Vagina (tissue), 2 donors: ENCODE measurements at regions not wholly inside any gene's neighbourhood (a gene's known extent, or its start where the extent isn't known, plus 50 kb on each side); places are given as distances from the start of the nearest gene placed in this dataset.

Experiments used
- DNase-seq, 2 donors: peaks; one replicate each; pipeline ENCODE4 v3.0.0-alpha.2; 2017; ENCODE audit errors: extremely low spot score in 2 of 2
- H3K27ac ChIP-seq: fragments of 200-600 bp; sonication (generic); one replicate; pipeline ENCODE4 v1.5.1; 2019
- H3K27me3 ChIP-seq: fragments of 200-600 bp; sonication (generic); one replicate; pipeline ENCODE4 v1.5.1; 2019
- H3K36me3 ChIP-seq, 2 donors: fragments of 200-600 bp; sonication (generic); one replicate each; pipeline ENCODE4 v1.5.1; 2017 to 2019
- H3K4me1 ChIP-seq: fragments of 200-600 bp; sonication (generic); one replicate; pipeline ENCODE4 v1.5.1; 2019
- H3K4me3 ChIP-seq, 2 donors: fragments of 200-600 bp; sonication (generic); 1 replicate in 1 of 2; 2 replicates in 1 of 2; pipeline ENCODE4 v1.5.1; 2016 to 2019
- H3K9me3 ChIP-seq: fragments of 200-600 bp; sonication (generic); one replicate; pipeline ENCODE4 v1.5.1; 2019
- POLR2A ChIP-seq, 2 donors: fragments of 450-650 bp; IDR thresholded peaks; one replicate each; pipeline ENCODE4 v1.6.1; 2017; ENCODE audit warnings: antibody characterized with exemption in 2 of 2, mild to moderate bottlenecking in 2 of 2, moderate library complexity in 2 of 2
- POLR2AphosphoS5 ChIP-seq, 2 donors: sonication (generic); formaldehyde crosslinking; IDR thresholded peaks; one replicate each; pipeline ENCODE4 v1.9.0; 2017; ENCODE audit warnings: antibody characterized with exemption in 2 of 2, mild to moderate bottlenecking in 2 of 2, low read depth in 1 of 2; ENCODE audit not compliant: insufficient read depth in 1 of 2
- intact Hi-C: fragments of 100-400 bp; cut with DNase I; formaldehyde crosslinking; loops from one replicate; pipeline ENCODE4 v1.15.1; 2023
- TF ChIP-seq, protein P1 (sequence below), 3 experiments: fragments of 450-650 bp in 2 of 3; fragments of 200-600 bp in 1 of 3; sonication (generic) in 1 of 3; IDR thresholded peaks; one replicate each; pipeline ENCODE4 v1.5.1; 2017 to 2019; ENCODE audit warnings: antibody characterized with exemption in 3 of 3, mild to moderate bottlenecking in 2 of 3, moderate library complexity in 2 of 3

DNA sequence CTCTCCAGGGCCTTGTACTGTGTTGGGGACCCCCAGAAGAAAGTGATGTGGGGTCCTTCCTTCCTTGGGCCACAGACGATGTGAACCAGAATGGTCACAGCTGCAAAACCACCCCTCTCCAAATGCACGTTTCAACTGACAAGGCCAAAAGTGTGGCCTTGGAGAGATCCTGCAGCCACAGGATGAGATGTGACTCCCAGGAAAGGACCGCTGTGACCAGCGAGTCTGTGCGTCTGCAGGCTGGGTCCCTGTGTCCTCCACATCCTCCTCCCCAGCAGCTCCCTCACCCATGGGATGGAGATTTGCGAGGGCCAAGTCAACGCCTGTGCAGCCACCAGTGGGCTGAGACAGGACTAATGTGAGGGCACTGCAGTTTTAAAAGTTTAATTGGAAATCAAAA is 247.0 kb downstream of the ERMARD start:
- H3K36me3 ChIP-seq, result no peaks in the 10 kb centered on the region
- H3K27me3 ChIP-seq, result no peaks in the 10 kb centered on the region
- no peak overlapping the region for H3K27ac ChIP-seq
- H3K4me1 ChIP-seq, result no peaks in the 10 kb centered on the region
- no peak for DNase-seq
- no peak for TF ChIP-seq POLR2A (IDR thresholded peaks at IDR 0.05)
- no peak for TF ChIP-seq POLR2AphosphoS5 (IDR thresholded peaks at IDR 0.05; ENCODE audit: insufficient read depth in 1 of 2, low read depth in 1 of 2)
- TF ChIP-seq, protein P1, sequence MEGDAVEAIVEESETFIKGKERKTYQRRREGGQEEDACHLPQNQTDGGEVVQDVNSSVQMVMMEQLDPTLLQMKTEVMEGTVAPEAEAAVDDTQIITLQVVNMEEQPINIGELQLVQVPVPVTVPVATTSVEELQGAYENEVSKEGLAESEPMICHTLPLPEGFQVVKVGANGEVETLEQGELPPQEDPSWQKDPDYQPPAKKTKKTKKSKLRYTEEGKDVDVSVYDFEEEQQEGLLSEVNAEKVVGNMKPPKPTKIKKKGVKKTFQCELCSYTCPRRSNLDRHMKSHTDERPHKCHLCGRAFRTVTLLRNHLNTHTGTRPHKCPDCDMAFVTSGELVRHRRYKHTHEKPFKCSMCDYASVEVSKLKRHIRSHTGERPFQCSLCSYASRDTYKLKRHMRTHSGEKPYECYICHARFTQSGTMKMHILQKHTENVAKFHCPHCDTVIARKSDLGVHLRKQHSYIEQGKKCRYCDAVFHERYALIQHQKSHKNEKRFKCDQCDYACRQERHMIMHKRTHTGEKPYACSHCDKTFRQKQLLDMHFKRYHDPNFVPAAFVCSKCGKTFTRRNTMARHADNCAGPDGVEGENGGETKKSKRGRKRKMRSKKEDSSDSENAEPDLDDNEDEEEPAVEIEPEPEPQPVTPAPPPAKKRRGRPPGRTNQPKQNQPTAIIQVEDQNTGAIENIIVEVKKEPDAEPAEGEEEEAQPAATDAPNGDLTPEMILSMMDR (IDR thresholded peaks at IDR 0.05), result no peak
- no peak overlapping the region for H3K4me3 ChIP-seq
- intact Hi-C loops, result no loop called here
- no peaks in the 10 kb centered on the region for H3K9me3 ChIP-seq

DNA sequence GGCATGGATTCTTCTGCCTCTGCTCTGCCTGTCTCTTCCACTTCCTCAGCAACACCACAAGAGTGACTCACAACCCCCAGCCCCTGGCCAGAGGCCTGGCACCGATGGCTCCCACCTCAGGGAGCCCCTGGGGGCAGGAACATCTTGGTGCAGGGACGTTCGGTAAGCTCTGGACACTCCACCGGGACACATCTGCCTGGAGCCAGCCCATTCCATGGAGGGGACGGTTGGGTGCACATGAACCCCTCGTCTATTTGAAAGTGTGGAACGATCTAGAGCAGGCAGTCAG is 246.5 kb downstream of the ERMARD start:
- DNase-seq, result peak; percentile 80 to 90
- Histone ChIP-seq H3K9me3 (no peaks in the 10 kb centered on the region), H3K36me3 (no peaks in the 10 kb centered on the region), H3K27me3 (no peaks in the 10 kb centered on the region), H3K4me3 (no peak overlapping the region), H3K27ac (no peak overlapping the region), H3K4me1 (no peaks in the 10 kb centered on the region)
- intact Hi-C loops, result no loop called here
- TF ChIP-seq POLR2A (IDR thresholded peaks at IDR 0.05), result no peak
- TF ChIP-seq, protein P1 (IDR thresholded peaks at IDR 0.05), result no peak
- TF ChIP-seq POLR2AphosphoS5 (IDR thresholded peaks at IDR 0.05; ENCODE audit: insufficient read depth in 1 of 2, low read depth in 1 of 2), result no peak

DNA sequence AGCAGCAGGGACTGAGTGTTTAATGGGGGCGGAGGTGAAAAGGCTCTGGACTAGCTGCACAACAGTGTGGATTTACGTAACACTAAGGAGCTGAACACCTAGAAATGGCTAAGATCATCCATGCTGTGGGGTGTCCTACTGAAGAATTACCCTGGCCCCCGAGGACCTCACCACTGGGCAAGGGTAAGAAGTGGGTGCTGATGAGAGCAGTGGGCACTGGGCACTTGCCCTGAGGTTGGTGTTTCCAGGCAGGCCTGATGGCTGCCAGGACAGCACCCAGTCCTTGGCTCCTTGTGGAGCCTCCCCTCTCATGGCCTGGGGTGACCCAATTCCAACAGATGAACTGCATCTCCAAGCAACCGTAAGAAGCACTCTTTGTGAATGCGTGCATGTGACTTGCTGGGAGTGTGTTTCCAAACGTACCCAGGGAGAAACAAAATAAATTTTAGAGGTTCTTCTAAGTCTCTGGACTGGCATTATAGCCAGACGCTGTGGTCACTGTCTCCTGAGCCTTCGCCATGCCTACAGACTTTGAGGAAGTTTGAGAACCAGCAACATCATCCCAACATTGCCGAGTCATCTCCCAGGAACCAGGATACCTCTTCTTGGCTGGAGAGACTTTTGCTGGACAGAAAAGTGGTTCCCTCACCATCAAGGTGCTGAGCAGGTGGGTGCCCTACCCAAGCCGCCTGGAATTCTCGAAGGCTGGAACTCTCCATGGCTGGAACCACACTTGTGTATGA is 245.9 kb downstream of the ERMARD start:
- no peak overlapping the region for H3K27ac ChIP-seq
- no peaks in the 10 kb centered on the region for H3K4me1 ChIP-seq
- intact Hi-C loops, result no loop called here
- no peaks in the 10 kb centered on the region for H3K36me3 ChIP-seq
- TF ChIP-seq, protein P1 (IDR thresholded peaks at IDR 0.05), result no peak
- no peak overlapping the region for H3K4me3 ChIP-seq
- H3K27me3 ChIP-seq, result no peaks in the 10 kb centered on the region
- no peaks in the 10 kb centered on the region for H3K9me3 ChIP-seq
- DNase-seq, result peak; percentile 81 to 85

DNA sequence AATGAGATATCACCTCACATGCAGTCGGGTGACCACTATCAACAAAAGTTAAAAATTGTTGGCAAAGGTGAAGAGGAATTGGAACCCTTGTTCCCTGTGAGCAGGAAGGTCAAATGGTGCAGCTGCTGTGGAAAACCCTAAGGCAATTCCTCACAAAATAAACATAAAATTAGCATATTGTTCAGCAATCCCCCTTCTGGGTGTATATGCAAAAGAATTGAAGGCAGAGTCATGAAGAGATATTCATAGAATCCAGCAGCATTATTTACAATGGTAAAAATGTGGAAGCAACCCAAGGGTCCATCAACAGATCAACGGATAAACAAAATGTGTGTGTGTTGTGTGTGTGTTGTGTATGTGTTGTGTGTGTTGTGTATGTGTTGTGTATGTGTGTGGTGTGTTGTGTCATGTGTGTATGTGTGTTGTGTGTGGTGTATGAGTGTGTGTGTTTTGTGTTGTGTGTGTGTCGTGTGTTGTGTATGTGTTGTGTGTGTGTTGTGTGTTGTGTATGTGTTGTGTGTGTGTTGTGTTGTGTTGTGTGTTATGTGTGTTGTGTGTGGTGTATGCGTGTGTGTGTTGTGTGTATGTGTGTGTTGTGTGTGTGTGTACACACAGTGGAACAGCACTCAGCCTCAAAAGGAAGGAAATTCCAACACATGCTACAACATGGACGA is 245.1 kb downstream of the ERMARD start:
- TF ChIP-seq POLR2AphosphoS5 (IDR thresholded peaks at IDR 0.05; ENCODE audit: insufficient read depth in 1 of 2, low read depth in 1 of 2) (no peak), POLR2A (IDR thresholded peaks at IDR 0.05) (no peak)
- TF ChIP-seq, protein P1 (IDR thresholded peaks at IDR 0.05), result no peak
- H3K9me3 ChIP-seq, result no peaks in the 10 kb centered on the region
- H3K4me3 ChIP-seq, result no peak overlapping the region
- no peak overlapping the region for H3K27ac ChIP-seq
- no peaks in the 10 kb centered on the region for H3K4me1 ChIP-seq
- intact Hi-C loops, result no loop called here
- no peaks in the 10 kb centered on the region for H3K27me3 ChIP-seq
- no peaks in the 10 kb centered on the region for H3K36me3 ChIP-seq
- DNase-seq, result no peak

DNA sequence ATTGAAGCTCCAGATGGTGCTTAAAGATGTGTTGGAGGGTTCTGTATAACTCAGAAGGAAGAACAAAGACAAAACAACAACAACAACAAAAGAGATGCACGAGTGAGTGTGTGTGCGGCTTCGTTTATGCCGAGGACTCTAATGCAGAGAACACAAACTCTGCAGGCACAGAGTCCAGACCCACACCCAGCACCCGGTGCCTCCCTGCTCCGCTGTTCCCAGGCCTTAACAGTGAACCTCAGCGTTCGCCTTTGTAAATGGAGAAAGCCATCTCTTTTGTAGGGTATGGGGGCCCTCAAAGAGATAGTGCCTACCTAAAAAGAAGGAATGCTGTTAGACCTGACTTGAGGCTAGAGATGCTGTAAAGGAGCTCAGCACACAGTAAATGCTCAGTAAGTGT is 243.3 kb downstream of the ERMARD start:
- Histone ChIP-seq H3K27me3 (no peaks in the 10 kb centered on the region), H3K4me3 (no peak overlapping the region), H3K4me1 (no peaks in the 10 kb centered on the region), H3K36me3 (no peaks in the 10 kb centered on the region), H3K27ac (no peak overlapping the region), H3K9me3 (no peaks in the 10 kb centered on the region)
- TF ChIP-seq POLR2A (IDR thresholded peaks at IDR 0.05) (no peak), POLR2AphosphoS5 (IDR thresholded peaks at IDR 0.05; ENCODE audit: insufficient read depth in 1 of 2, low read depth in 1 of 2) (no peak)
- TF ChIP-seq, protein P1 (IDR thresholded peaks at IDR 0.05), result no peak
- no peak for DNase-seq
- intact Hi-C loops, result no loop called here
